Activated CD4-positive, alpha-beta memory T cell treated with anti-CD3 and anti-CD28 coated beads for 36 hours (primary cell): ENCODE measurements at regions not wholly inside any gene's neighbourhood (a gene's known extent, or its start where the extent isn't known, plus 50 kb on each side); places are given as distances from the start of the nearest gene placed in this dataset.

Experiments
- CTCF ChIA-PET: fragments of 350-600 bp; sonication (Branson Sonifier 250); formaldehyde crosslinking; loops from one replicate; lab custom pipeline; 2021; ENCODE audit warnings: antibody characterized with exemption, inconsistent platforms; lab: Charles Lee
- POLR2A ChIA-PET: fragments of 350-600 bp; sonication (Branson Sonifier 250); formaldehyde crosslinking; loops from one replicate; lab custom pipeline; 2021; ENCODE audit warnings: antibody characterized with exemption; lab: Charles Lee
- DNase-seq: peaks from one replicate; pipeline ENCODE4 v3.0.0-alpha.2; 2020
- H3K27ac Mint-ChIP-seq: one replicate; pipeline ENCODE4 v1.8.0; 2021; ENCODE audit warnings: mixed read lengths
- H3K27me3 Mint-ChIP-seq: one replicate; pipeline ENCODE4 v1.8.0; 2021; ENCODE audit warnings: mixed read lengths
- H3K36me3 Mint-ChIP-seq: one replicate; pipeline ENCODE4 v1.8.0; 2021; ENCODE audit warnings: mixed read lengths
- H3K4me1 Mint-ChIP-seq: one replicate; pipeline ENCODE4 v1.8.0; 2021; ENCODE audit warnings: low read depth, mixed read lengths
- H3K4me3 Mint-ChIP-seq: one replicate; pipeline ENCODE4 v1.8.0; 2021; ENCODE audit warnings: mild to moderate bottlenecking, mixed read lengths
- H3K9me3 Mint-ChIP-seq: one replicate; pipeline ENCODE4 v1.8.0; 2021; ENCODE audit warnings: mixed read lengths
- intact Hi-C: fragments of 100-400 bp; cut with micrococcal nuclease; formaldehyde crosslinking; loops from one replicate; pipeline ENCODE4 v1.15.1; 2023

DNA sequence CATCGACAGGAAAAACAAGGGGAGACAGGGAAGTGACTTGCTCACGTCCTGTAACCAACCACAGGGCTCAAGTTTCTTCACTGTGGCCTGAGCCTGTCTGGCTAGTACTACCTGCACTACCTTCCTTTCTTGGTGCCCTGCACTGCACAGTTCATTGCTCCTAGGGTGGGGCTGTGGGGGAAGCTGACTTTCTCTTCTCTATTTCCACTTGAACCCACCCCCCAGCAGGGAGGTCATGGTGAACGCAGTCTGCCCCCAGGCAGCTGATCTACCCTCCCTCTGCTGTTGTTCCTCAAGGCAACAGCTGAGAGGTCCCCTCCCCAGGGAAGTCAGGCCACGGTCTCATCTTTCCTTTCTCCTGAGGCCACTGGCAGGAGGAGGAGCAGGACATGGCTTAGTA is 532.1 kb downstream of the SOX11 start:
- H3K27ac Mint-ChIP-seq: no peak overlapping the region
- H3K9me3 Mint-ChIP-seq: no peaks in the 10 kb centered on the region
- POLR2A ChIA-PET: no interaction called here
- DNase-seq: no peak
- no peaks in the 10 kb centered on the region for H3K4me1 Mint-ChIP-seq
- CTCF ChIA-PET: no interaction called here
- H3K4me3 Mint-ChIP-seq: no peak overlapping the region
- no peaks in the 10 kb centered on the region for H3K36me3 Mint-ChIP-seq
- intact Hi-C loops: no loop called here
- no peaks in the 10 kb centered on the region for H3K27me3 Mint-ChIP-seq

DNA sequence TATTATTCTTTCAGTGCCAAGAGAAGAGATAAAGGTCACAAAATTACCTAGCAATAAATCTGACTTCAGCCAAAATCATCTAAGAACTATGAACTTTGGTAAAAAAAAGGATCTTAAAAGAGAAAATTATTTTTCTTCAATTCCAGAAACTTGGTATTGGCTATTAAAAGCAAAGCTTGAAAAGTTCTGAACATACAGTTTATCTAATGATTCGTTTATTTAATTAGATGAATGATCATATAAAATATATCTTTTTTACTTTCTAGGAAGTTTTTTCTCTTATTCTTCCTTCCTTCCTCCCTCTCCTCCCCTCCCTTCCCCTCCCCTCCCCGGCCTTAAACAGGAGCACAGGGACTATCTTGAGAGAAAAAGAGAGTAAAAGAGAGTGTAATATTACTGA is 536.1 kb downstream of the SOX11 start:
- H3K4me1 Mint-ChIP-seq: no peaks in the 10 kb centered on the region
- H3K27me3 Mint-ChIP-seq: no peaks in the 10 kb centered on the region
- H3K4me3 Mint-ChIP-seq: no peak overlapping the region
- no peak overlapping the region for H3K27ac Mint-ChIP-seq
- POLR2A ChIA-PET: no interaction called here
- peaks cover 3% of the 10 kb centered on the region for H3K9me3 Mint-ChIP-seq
- CTCF ChIA-PET: no interaction called here
- no peaks in the 10 kb centered on the region for H3K36me3 Mint-ChIP-seq
- intact Hi-C loops: no loop called here
- DNase-seq: no peak

DNA sequence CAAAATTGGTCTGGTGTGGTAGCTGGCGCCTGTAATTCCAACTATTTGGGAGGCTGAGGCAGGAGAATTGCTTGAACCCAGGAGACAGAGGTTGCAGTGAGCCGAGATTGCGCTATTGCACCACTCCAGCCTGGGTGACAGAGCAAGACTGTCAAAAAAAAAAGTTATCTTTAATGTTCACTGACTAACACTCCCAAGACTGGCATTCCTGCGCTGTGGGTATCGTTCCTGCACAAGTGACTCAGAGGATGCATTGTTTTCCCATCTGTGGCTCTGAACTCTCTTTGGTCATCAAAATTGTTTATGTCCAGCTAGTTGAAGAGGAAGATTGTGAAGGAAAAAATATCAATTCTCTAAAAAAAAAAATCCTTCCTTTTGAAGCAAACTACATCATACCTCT is 539.0 kb downstream of the SOX11 start:
- no peak overlapping the region for H3K27ac Mint-ChIP-seq
- no peaks in the 10 kb centered on the region for H3K27me3 Mint-ChIP-seq
- no peaks in the 10 kb centered on the region for H3K4me1 Mint-ChIP-seq
- no peaks in the 10 kb centered on the region for H3K36me3 Mint-ChIP-seq
- ChIA-PET POLR2A (no interaction called here), CTCF (no interaction called here)
- peaks cover 3% of the 10 kb centered on the region for H3K9me3 Mint-ChIP-seq
- intact Hi-C loops: no loop called here
- no peak for DNase-seq
- H3K4me3 Mint-ChIP-seq: no peak overlapping the region

DNA sequence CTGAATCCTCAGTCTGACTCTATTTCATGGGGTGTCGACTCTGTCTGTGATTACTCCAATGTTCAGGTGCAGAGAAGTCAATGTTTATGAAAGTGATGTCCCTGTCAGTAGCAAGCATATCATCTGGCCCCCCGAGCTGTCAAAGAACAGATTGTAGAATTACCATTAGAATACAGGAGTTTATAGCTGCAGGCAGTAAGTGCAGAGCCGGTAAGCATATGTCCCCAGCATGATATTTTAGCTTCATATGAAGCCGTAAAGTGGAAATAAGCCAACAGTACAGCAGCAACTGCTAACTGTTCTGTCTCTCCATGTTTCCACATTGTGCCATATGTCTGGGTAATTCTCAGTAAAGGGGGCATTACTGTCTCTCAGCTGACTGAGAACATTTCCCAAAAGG is 541.8 kb downstream of the SOX11 start:
- no peaks in the 10 kb centered on the region for H3K4me1 Mint-ChIP-seq
- POLR2A ChIA-PET: no interaction called here
- H3K27me3 Mint-ChIP-seq: no peaks in the 10 kb centered on the region

DNA sequence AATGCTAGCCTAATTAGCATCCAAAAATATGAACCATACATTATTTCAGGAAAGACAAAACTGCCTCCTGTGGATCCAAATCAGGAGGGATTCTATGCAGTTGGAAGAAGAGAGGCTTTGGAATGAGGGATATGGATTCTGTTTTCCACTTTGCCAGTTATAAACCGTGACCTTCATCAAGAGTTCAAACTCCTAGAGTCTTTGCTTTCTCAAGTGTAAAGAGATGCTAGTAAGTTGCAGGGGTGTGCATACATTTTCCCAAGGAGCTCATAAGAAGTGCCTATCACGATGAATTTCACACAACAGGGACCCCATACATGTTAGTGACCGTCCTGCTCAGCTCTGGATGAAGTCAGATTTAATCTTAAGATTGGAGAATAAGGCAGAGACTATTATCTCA is 542.5 kb downstream of the SOX11 start:
- Mint-ChIP-seq H3K27ac (no peak overlapping the region), H3K27me3 (no peaks in the 10 kb centered on the region), H3K4me1 (no peaks in the 10 kb centered on the region), H3K4me3 (no peak overlapping the region), H3K9me3 (peaks cover 13% of the 10 kb centered on the region), H3K36me3 (no peaks in the 10 kb centered on the region)
- intact Hi-C loops: no loop called here
- POLR2A ChIA-PET: no interaction called here
- DNase-seq: no peak
- CTCF ChIA-PET: no interaction called here

More for the DNA sequence above, 541.8 kb downstream of the SOX11 start:
- Mint-ChIP-seq H3K27ac (no peak overlapping the region), H3K9me3 (peaks cover 10% of the 10 kb centered on the region), H3K36me3 (no peaks in the 10 kb centered on the region), H3K4me3 (no peak overlapping the region)
- intact Hi-C loops: no loop called here
- CTCF ChIA-PET: no interaction called here
- DNase-seq: no peak

DNA sequence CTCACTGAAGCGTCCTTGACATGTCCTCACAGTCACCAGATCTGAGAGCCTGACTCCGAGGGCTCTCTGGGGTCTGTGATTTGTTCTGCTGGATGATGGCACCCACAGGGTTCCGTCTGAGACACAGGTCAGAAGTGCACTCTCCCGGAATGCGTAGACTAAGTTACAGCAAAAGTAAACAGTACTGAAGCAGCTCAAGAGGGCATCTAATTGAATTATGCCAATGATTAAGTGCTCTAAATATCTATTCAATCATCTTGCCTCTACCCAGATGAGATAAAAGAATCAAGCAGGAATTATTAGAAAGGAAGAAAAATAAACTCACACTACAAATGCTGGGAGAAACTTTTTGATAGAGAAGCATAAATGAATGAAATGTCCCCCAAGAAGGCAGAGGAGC is 544.1 kb downstream of the SOX11 start:
- intact Hi-C loops: no loop called here
- H3K9me3 Mint-ChIP-seq: peaks cover 19% of the 10 kb centered on the region
- POLR2A ChIA-PET: no interaction called here
- H3K27me3 Mint-ChIP-seq: no peaks in the 10 kb centered on the region
- H3K4me1 Mint-ChIP-seq: no peaks in the 10 kb centered on the region
- CTCF ChIA-PET: no interaction called here
- no peak for DNase-seq
- no peaks in the 10 kb centered on the region for H3K36me3 Mint-ChIP-seq
- no peak overlapping the region for H3K27ac Mint-ChIP-seq
- H3K4me3 Mint-ChIP-seq: no peak overlapping the region

DNA sequence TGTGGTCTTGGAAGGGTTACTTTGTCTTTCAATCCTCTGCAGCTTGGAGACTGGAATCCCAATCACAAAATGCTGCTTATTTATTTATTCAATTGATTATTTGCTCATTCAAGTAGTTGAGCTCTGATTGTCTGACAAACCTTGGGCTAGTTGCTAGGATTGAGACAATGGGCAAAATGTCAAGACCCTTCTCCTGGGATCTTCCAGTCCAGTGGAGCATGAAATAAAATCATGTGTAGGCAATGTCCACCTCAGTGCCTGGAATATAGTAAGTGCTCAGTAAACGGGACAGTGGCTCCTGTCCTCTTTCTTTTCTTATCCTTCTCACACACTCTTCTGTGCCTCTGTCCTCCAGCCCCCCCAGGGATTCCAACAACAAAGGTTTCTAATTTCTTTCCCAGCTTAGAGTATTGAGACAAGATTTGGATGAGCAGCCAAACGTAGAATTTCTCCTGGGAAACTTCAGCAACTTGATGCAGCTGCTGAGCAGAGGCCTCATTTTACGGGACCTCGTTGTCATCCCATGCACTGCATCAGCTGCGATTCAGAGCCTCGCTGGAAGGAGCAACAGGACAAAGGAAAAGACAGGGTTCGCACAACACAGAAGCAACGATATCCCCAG is 545.0 kb downstream of the SOX11 start:
- CTCF ChIA-PET: no interaction called here
- Mint-ChIP-seq H3K4me1 (no peaks in the 10 kb centered on the region), H3K27me3 (no peaks in the 10 kb centered on the region), H3K4me3 (no peak overlapping the region), H3K36me3 (no peaks in the 10 kb centered on the region), H3K27ac (no peak overlapping the region), H3K9me3 (peaks cover 20% of the 10 kb centered on the region)
- POLR2A ChIA-PET: no interaction called here
- intact Hi-C loops: no loop called here
- DNase-seq: no peak

DNA sequence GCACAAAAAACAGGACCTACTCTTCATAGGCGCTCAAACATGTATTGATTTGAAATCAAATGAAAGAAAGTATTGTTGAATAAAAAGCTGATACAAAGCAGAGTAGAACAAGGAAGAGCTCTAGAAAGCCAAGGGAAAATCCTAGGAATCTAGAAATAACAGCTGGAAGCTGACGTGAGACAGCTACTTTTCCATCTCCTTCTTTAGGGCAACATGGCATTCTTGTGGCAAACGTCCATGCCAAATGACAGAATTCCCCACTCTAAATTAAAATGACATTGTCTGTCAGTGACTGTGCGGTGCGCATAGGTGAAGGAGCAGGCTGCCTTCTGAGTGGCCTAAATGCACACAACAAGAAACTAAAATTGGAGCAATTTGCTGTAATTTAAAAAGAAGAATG is 557.4 kb downstream of the SOX11 start:
- DNase-seq: no peak
- H3K27me3 Mint-ChIP-seq: no peaks in the 10 kb centered on the region
- no peak overlapping the region for H3K27ac Mint-ChIP-seq
- H3K9me3 Mint-ChIP-seq: no peaks in the 10 kb centered on the region
- no peaks in the 10 kb centered on the region for H3K36me3 Mint-ChIP-seq
- ChIA-PET CTCF (no interaction called here), POLR2A (no interaction called here)
- no peak overlapping the region for H3K4me3 Mint-ChIP-seq
- H3K4me1 Mint-ChIP-seq: no peaks in the 10 kb centered on the region
- intact Hi-C loops: no loop called here

DNA sequence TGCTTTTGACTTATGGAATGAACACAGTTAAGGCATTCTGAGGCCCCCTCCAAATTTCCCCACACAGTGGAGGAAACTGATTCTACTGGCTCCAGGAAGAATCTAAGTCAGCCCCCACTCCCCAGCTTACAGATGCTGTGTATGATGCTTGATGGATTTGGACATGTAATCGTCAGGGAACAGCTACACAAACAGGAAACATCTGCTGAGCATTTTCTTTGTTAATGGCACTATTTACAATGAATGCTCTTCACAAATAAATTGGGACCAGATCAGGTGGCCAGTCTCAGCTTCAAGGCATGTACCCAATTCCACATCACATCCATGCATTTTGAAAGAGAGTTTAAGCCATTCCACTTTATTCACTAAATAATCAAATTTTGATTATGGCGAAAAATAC is 562.3 kb downstream of the SOX11 start:
- intact Hi-C loops: no loop called here
- Mint-ChIP-seq H3K9me3 (no peaks in the 10 kb centered on the region), H3K4me3 (no peak overlapping the region), H3K27ac (no peak overlapping the region), H3K4me1 (no peaks in the 10 kb centered on the region), H3K36me3 (no peaks in the 10 kb centered on the region), H3K27me3 (no peaks in the 10 kb centered on the region)
- ChIA-PET POLR2A (no interaction called here), CTCF (no interaction called here)
- no peak for DNase-seq

DNA sequence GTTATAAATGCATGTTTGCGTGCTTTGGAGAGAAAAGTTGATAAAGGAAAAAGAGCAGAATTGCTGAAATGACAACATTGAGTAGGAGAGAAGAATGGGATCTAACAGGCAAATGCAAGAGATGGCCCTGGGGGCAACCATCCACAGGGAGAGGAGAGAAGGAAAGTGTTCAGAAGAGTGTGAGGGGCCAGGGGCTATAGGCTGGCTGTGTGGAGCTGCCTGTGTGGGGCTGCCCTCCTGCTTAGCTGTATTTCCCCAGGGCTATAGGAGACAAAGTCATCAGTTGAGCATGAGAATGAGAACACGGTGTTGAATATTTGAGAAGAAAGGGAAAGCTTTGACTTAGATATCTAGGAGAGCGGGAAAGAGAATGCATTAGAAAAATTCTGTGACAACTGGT is 572.0 kb downstream of the SOX11 start:
- Mint-ChIP-seq H3K27me3 (no peaks in the 10 kb centered on the region), H3K4me1 (no peaks in the 10 kb centered on the region), H3K9me3 (no peaks in the 10 kb centered on the region), H3K27ac (no peak overlapping the region), H3K36me3 (no peaks in the 10 kb centered on the region), H3K4me3 (no peak overlapping the region)
- ChIA-PET POLR2A (no interaction called here), CTCF (no interaction called here)
- DNase-seq: no peak
- intact Hi-C loops: no loop called here

DNA sequence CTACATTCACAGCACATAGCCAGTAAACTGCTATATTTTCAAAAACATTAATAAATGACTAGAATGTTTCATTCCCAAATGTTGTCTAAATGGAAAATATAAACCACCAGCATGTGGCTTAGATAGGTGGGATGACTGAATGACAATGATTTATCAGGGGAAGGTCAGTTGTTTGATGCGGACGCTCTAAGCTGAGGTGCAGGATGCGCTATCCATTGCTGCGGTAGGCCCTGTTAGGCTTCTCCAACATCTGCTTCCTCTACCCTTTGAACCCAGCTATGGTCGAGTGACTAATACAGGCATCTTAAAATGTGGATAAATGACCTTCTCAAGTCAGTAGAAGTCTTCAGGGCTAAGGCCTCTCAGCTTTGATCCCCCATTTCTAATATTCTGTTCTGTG is 584.2 kb downstream of the CMPK2 start:
- H3K9me3 Mint-ChIP-seq: no peaks in the 10 kb centered on the region
- H3K4me3 Mint-ChIP-seq: no peak overlapping the region
- intact Hi-C loops: no loop called here
- no peaks in the 10 kb centered on the region for H3K27me3 Mint-ChIP-seq
- no peaks in the 10 kb centered on the region for H3K36me3 Mint-ChIP-seq
- CTCF ChIA-PET: no interaction called here
- no peaks in the 10 kb centered on the region for H3K4me1 Mint-ChIP-seq
- POLR2A ChIA-PET: no interaction called here
- DNase-seq: no peak
- no peak overlapping the region for H3K27ac Mint-ChIP-seq

DNA sequence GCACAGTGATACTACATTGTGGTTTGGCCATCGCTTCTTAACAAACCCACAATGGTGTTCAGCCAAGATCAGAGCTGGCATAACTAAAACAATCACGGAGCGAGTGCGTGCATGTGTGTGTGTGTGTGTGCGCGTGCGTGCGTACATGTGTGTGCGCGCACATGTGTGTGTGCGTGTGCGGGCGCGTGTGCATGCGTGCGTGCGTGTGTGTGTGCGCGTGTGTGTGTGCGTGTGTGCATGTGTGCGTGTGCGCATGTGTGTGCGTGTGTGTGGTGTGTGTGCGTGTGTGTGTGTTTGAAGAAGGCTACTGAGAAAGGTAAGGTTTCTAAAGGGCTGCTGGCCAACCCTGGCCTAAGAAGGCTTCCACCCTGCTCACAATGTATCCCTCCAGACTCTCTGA is 582.4 kb downstream of the CMPK2 start:
- ChIA-PET POLR2A (no interaction called here), CTCF (no interaction called here)
- intact Hi-C loops: no loop called here
- Mint-ChIP-seq H3K4me3 (no peak overlapping the region), H3K9me3 (no peaks in the 10 kb centered on the region), H3K36me3 (no peaks in the 10 kb centered on the region), H3K27ac (no peak overlapping the region), H3K4me1 (no peaks in the 10 kb centered on the region), H3K27me3 (no peaks in the 10 kb centered on the region)
- DNase-seq: no peak

DNA sequence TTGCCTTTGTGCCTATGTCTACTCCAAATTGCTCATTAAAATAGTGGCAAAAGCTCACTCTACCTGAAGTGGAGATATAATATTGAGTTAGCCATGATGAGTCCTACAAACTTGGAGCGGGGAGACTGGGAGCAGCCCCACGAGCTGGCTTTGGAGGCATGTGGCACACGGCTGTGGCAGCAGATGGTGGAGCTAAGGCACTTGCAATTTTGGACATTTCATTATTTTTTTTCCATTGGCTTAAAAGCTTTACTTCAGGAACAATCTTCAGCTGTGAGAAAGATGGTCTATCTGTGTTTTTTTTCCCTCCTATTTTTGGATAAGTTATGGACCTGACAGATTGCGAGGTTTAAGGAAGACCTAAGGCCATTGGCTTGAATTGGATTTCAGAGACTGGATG is 578.3 kb downstream of the CMPK2 start:
- no peaks in the 10 kb centered on the region for H3K4me1 Mint-ChIP-seq
- intact Hi-C loops: no loop called here
- H3K4me3 Mint-ChIP-seq: no peak overlapping the region
- ChIA-PET CTCF (no interaction called here), POLR2A (no interaction called here)
- no peak for DNase-seq
- H3K27me3 Mint-ChIP-seq: no peaks in the 10 kb centered on the region
- H3K27ac Mint-ChIP-seq: no peak overlapping the region
- no peaks in the 10 kb centered on the region for H3K36me3 Mint-ChIP-seq
- H3K9me3 Mint-ChIP-seq: peaks cover 8% of the 10 kb centered on the region
